ENCODE measurements at regions not wholly inside any gene's neighbourhood (a gene's known extent, or its start where the extent isn't known, plus 50 kb on each side); places are given as distances from the start of the nearest gene placed in this dataset.
"Not testable (repeated sequence)": the region's sequence is repeated elsewhere in the genome, so short reads cannot be mapped to it uniquely, and the experiment has no call there.

- TF ChIP-seq CTCF (IDR thresholded peaks at IDR 0.05; ENCODE audit: low read depth, low read length): no peak
- no peak overlapping the region for H3K4me3 ChIP-seq (ENCODE audit: low read depth, low read length)
- no peaks in the 10 kb centered on the region for H3K9me3 ChIP-seq
- H3K27me3 ChIP-seq: no peaks in the 10 kb centered on the region
- H3K4me1 ChIP-seq: no peaks in the 10 kb centered on the region
- no peak for DNase-seq
- H3K36me3 ChIP-seq: no peaks in the 10 kb centered on the region
Observed at GRCh38 chrX:68978255-68978654, 149.4 kb downstream of the EFNB1 start.

GRCh38 chrX:68953331-68953730, 124.5 kb downstream of the EFNB1 start:
- TF ChIP-seq CTCF (IDR thresholded peaks at IDR 0.05; ENCODE audit: low read depth, low read length): no peak
- Histone ChIP-seq H3K9me3 (no peaks in the 10 kb centered on the region), H3K27me3 (no peaks in the 10 kb centered on the region), H3K36me3 (no peaks in the 10 kb centered on the region), H3K4me1 (no peaks in the 10 kb centered on the region), H3K4me3 (ENCODE audit: low read depth, low read length) (no peak overlapping the region)
- DNase-seq: no peak

- not testable (repeated sequence) for H3K9me3 ChIP-seq; H3K27me3 ChIP-seq; H3K4me1 ChIP-seq; DNase-seq; H3K4me3 ChIP-seq (ENCODE audit: low read depth, low read length); H3K36me3 ChIP-seq
Observed at GRCh38 chrX:68951942-68952619, 123.3 kb downstream of the EFNB1 start.

- DNase-seq: no peak
- Histone ChIP-seq H3K36me3 (no peaks in the 10 kb centered on the region), H3K27me3 (no peaks in the 10 kb centered on the region), H3K4me1 (no peaks in the 10 kb centered on the region), H3K4me3 (ENCODE audit: low read depth, low read length) (no peak overlapping the region), H3K9me3 (no peaks in the 10 kb centered on the region)
- TF ChIP-seq CTCF (IDR thresholded peaks at IDR 0.05; ENCODE audit: low read depth, low read length): no peak
Observed at GRCh38 chrX:68950937-68951336, 122.1 kb downstream of the EFNB1 start.

GRCh38 chrX:68947882-68948605, 119.2 kb downstream of the EFNB1 start:
- Histone ChIP-seq H3K9me3 (no peaks in the 10 kb centered on the region), H3K4me3 (ENCODE audit: low read depth, low read length) (no peak overlapping the region), H3K4me1 (no peaks in the 10 kb centered on the region), H3K36me3 (no peaks in the 10 kb centered on the region), H3K27me3 (no peaks in the 10 kb centered on the region)
- peak; percentile 57 for DNase-seq
- peak; percentile 45 for TF ChIP-seq CTCF (IDR thresholded peaks at IDR 0.05; ENCODE audit: low read depth, low read length)

GRCh38 chrX:68945603-68946228, 116.9 kb downstream of the EFNB1 start:
- Histone ChIP-seq H3K36me3 (no peaks in the 10 kb centered on the region), H3K9me3 (no peaks in the 10 kb centered on the region), H3K4me1 (no peaks in the 10 kb centered on the region), H3K4me3 (ENCODE audit: low read depth, low read length) (no peak overlapping the region), H3K27me3 (no peaks in the 10 kb centered on the region)
- peak; percentile 17 for DNase-seq
- peak; percentile 41 for TF ChIP-seq CTCF (IDR thresholded peaks at IDR 0.05; ENCODE audit: low read depth, low read length)

Measured in BE2C (cell line).